ENCODE measurements at regions not wholly inside any gene's neighbourhood (a gene's known extent, or its start where the extent isn't known, plus 50 kb on each side); places are given as distances from the start of the nearest gene placed in this dataset.
"Not testable (repeated sequence)": the region's sequence is repeated elsewhere in the genome, so short reads cannot be mapped to it uniquely, and the experiment has no call there.

DNA sequence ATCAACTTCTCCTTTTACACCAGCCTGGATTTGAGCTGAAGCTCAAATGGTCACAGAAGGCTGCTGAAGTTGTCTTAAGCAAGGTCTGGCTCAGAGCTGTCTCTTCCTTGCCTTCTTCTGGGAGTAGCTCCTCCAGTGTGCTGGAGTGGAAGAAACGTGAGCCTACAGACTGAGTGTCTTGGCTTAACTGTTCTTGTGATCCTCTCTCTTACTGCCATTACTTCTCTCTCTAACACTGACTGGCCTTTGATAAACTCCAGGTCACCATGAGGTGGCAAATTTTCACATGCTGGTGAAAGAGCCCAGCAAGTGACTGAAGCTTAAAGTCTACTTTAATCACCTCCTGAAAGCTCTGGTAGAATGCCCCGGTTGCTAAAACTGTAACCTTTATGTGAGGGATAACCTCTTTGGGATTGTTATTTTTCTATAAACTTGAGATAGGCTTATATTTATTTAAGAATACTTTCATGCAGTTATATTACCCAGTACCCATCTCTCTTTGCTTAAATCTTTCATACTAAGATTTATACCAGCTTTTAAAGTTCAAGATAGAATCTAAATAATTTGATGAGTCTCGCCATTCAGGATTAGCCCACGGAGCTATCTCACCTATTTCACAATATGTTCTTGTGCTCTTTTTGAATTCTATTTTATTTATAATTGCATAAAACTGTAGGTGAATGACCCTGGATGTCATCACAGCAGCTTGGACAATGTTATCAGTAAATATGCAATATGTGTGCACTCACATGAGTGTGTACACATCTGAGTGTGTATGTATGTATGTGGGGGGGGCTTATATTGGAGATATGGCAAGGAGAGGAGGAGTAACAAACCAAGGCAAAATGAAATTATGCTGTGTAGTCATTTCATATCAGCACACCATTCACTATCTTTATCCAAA is 924.0 kb downstream of the LTN1 start:
- no peaks in the 10 kb centered on the region for H3K9me3 ChIP-seq
- TF ChIP-seq CTCF (IDR thresholded peaks at IDR 0.05) (no peak), POLR2A (IDR thresholded peaks at IDR 0.05) (no peak)
- H3K27me3 ChIP-seq: no peaks in the 10 kb centered on the region
- no peak for DNase-seq
- H3K4me1 ChIP-seq: no peaks in the 10 kb centered on the region
- H3K27ac ChIP-seq: peak overlapping the region; percentile 17 to 43
- no peak overlapping the region for H3K4me3 ChIP-seq
- no peaks in the 10 kb centered on the region for H3K36me3 ChIP-seq
- intact Hi-C loops (cut with DNase I; ENCODE audit: low total_unique reads): no loop called here

DNA sequence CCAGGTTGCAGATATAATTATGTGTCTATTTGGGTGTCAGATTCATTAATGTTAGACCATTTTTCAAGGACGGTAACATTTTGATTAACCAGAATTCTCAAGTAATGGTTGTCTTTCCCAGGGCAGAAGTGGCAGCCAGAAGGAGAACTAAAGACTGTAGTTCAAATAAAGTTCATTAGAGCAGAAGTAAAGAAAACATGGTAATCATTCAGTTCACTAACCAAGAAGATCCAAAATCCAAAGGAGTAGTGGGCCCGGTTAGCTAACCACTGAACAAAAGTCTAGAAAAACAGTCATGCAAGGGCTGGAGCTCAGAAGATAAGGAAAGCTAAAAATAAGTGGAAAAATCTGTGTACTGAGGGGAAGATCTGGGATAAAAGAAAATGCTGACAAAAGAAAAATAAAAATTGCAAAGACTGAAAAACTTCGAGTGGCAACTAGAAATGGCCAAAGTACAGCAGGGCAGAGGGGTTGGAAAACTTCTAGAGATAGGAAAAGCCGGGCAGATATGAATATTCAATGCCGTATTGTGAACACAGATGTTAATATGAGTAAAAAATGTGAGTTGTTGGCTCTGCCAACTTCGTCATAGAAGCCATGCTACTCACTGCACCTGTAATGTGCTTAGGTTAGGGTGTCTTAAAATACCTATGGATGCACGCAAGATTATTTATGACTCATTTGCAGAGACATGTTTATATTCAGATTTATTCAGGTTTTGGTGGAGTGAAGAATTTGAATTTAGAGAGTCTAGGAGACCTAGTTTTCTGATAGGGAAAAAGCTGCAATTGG is 925.9 kb downstream of the LTN1 start:
- Histone ChIP-seq H3K36me3 (no peaks in the 10 kb centered on the region), H3K4me3 (no peak overlapping the region), H3K9me3 (no peaks in the 10 kb centered on the region), H3K27me3 (no peaks in the 10 kb centered on the region), H3K4me1 (no peaks in the 10 kb centered on the region), H3K27ac (no peak overlapping the region)
- TF ChIP-seq POLR2A (IDR thresholded peaks at IDR 0.05) (no peak), CTCF (IDR thresholded peaks at IDR 0.05) (no peak)
- intact Hi-C loops (cut with DNase I; ENCODE audit: low total_unique reads): no loop called here
- no peak for DNase-seq

- H3K4me3 ChIP-seq: no peak overlapping the region
- no peaks in the 10 kb centered on the region for H3K27me3 ChIP-seq
- TF ChIP-seq POLR2A (IDR thresholded peaks at IDR 0.05) (no peak), CTCF (IDR thresholded peaks at IDR 0.05) (no peak)
- intact Hi-C loops (cut with DNase I; ENCODE audit: low total_unique reads): no loop called here
- H3K27ac ChIP-seq: no peak overlapping the region
- no peak for DNase-seq
- H3K4me1 ChIP-seq: no peaks in the 10 kb centered on the region
- no peaks in the 10 kb centered on the region for H3K36me3 ChIP-seq
- H3K9me3 ChIP-seq: no peaks in the 10 kb centered on the region
Observed at GRCh38 chr21:28066076-28066475, 926.6 kb downstream of the LTN1 start.

GRCh38 chr21:28063241-28064216 is 929.1 kb downstream of the LTN1 start:
- Histone ChIP-seq H3K4me3 (no peak overlapping the region), H3K36me3 (no peaks in the 10 kb centered on the region), H3K4me1 (no peaks in the 10 kb centered on the region), H3K27ac (no peak overlapping the region), H3K9me3 (no peaks in the 10 kb centered on the region), H3K27me3 (no peaks in the 10 kb centered on the region)
- intact Hi-C loops (cut with DNase I; ENCODE audit: low total_unique reads): no loop called here
- no peak for DNase-seq
- TF ChIP-seq CTCF (IDR thresholded peaks at IDR 0.05) (no peak), POLR2A (IDR thresholded peaks at IDR 0.05) (no peak)

DNA sequence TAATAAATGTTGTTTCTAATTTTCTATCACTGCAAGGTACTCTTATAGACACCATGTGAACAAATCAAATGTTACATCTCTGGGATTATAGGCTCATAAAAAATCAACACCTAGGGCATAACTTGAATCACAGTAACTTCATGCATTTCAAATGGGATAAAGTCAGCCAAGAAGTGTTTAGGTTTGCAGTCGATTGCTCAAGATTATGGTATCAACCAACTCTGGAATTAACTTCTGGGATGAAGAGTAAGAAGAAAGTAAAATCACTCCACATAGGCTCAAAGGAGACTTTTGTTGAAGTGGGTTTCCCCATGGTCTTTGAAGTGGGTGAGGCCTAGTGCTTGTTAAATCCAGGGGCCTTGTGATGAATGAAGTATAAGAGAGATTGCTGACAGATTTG is 939.7 kb downstream of the LTN1 start:
- peak overlapping the region in 1 of 2 donors; percentile 15 for H3K27ac ChIP-seq
- DNase-seq; H3K27me3 ChIP-seq; intact Hi-C loops (cut with DNase I; ENCODE audit: low total_unique reads); H3K9me3 ChIP-seq; H3K36me3 ChIP-seq; H3K4me3 ChIP-seq; H3K4me1 ChIP-seq: not testable (repeated sequence)

Measured in uterus (tissue), 3 donors.